Ishikawa (cell line): ENCODE measurements at regions not wholly inside any gene's neighbourhood (a gene's known extent, or its start where the extent isn't known, plus 50 kb on each side); places are given as distances from the start of the nearest gene placed in this dataset.

Experiments used
- CEBPB ChIP-seq: IDR thresholded peaks from 2 replicates; pipeline ENCODE4 v1.6.1; 2012
- CREB1 ChIP-seq: IDR thresholded peaks from 2 replicates; pipeline ENCODE4 v1.6.1; 2012; ENCODE audit warnings: low read depth
- EGR1 ChIP-seq: IDR thresholded peaks from 2 replicates; pipeline ENCODE4 v1.6.1; 2012
- EP300 ChIP-seq: IDR thresholded peaks from 2 replicates; pipeline ENCODE4 v1.6.1; 2012; ENCODE audit warnings: borderline replicate concordance
- FOXM1 ChIP-seq: IDR thresholded peaks from 2 replicates; pipeline ENCODE4 v1.6.1; 2012; ENCODE audit warnings: low read depth, borderline replicate concordance
- MAX ChIP-seq: IDR thresholded peaks from 2 replicates; pipeline ENCODE4 v1.6.1; 2012
- NFIC ChIP-seq: IDR thresholded peaks from 2 replicates; pipeline ENCODE4 v1.6.1; 2012
- RAD21 ChIP-seq: IDR thresholded peaks from 2 replicates; pipeline ENCODE4 v1.6.1; 2012; ENCODE audit warnings: low read depth
- REST ChIP-seq: IDR thresholded peaks from 2 replicates; pipeline ENCODE4 v1.6.1; 2012; ENCODE audit warnings: low read depth, mild to moderate bottlenecking
- TAF1 ChIP-seq: IDR thresholded peaks from 2 replicates; pipeline ENCODE4 v1.6.1; 2012; ENCODE audit warnings: low read depth, mild to moderate bottlenecking
- TCF12 ChIP-seq: IDR thresholded peaks from 2 replicates; pipeline ENCODE4 v1.6.1; 2012; ENCODE audit warnings: low read depth
- TEAD4 ChIP-seq: IDR thresholded peaks from 2 replicates; pipeline ENCODE4 v1.6.1; 2012
- USF1 ChIP-seq: IDR thresholded peaks from 2 replicates; pipeline ENCODE4 v1.6.1; 2012
- YY1 ChIP-seq: IDR thresholded peaks from 2 replicates; pipeline ENCODE4 v1.6.1; 2012; ENCODE audit warnings: low read depth
- ZBTB7A ChIP-seq: IDR thresholded peaks from 2 replicates; pipeline ENCODE4 v1.6.1; 2012; ENCODE audit warnings: low read depth

- TF ChIP-seq YY1 (no peak), TCF12 (no peak), FOXM1 (no peak), CEBPB (no peak), ZBTB7A (no peak), REST (no peak), TEAD4 (no peak), EP300 (no peak), CREB1 (no peak), RAD21 (no peak), EGR1 (no peak), NFIC (no peak)
Observed at GRCh38 chr12:131333621-131334440, 377.1 kb upstream of the SFSWAP start.

GRCh38 chr12:131334835-131335234, 376.1 kb upstream of the SFSWAP start:
- TF ChIP-seq REST (no peak), CEBPB (no peak), NFIC (no peak), CREB1 (no peak)

- TF ChIP-seq TAF1 (no peak), YY1 (no peak), FOXM1 (no peak), RAD21 (no peak), NFIC (no peak), CREB1 (no peak), MAX (no peak), EP300 (no peak), TCF12 (no peak), TEAD4 (no peak), ZBTB7A (no peak), REST (no peak), CEBPB (no peak), USF1 (no peak), EGR1 (no peak)
Observed at GRCh38 chr12:131335456-131335855, 375.4 kb upstream of the SFSWAP start.

- TF ChIP-seq EGR1 = no peak
- TF ChIP-seq CEBPB = no peak
- TF ChIP-seq MAX = no peak
- TF ChIP-seq YY1 = no peak
- no peak for TF ChIP-seq REST
- TF ChIP-seq NFIC = no peak
- TF ChIP-seq CREB1 = no peak
- TF ChIP-seq TAF1 = no peak
- no peak for TF ChIP-seq TCF12
- no peak for TF ChIP-seq ZBTB7A
- no peak for TF ChIP-seq FOXM1
- TF ChIP-seq TEAD4 = no peak
- no peak for TF ChIP-seq USF1
- TF ChIP-seq EP300 = no peak
- no peak for TF ChIP-seq RAD21
Observed at GRCh38 chr12:131340616-131341210, 370.2 kb upstream of the SFSWAP start.
